NCI-H446 treated with DMSO at 0.1 percent for 48 hours (cell line): ENCODE measurements at regions not wholly inside any gene's neighbourhood (a gene's known extent, or its start where the extent isn't known, plus 50 kb on each side); places are given as distances from the start of the nearest gene placed in this dataset.
A peak's percentile ranks its signal among the peaks of the same experiment; 100 is the strongest.

Source experiments
- DNase-seq: peaks from one replicate; lab custom pipeline; 2025; lab: John Stamatoyannopoulos, UW

DNA sequence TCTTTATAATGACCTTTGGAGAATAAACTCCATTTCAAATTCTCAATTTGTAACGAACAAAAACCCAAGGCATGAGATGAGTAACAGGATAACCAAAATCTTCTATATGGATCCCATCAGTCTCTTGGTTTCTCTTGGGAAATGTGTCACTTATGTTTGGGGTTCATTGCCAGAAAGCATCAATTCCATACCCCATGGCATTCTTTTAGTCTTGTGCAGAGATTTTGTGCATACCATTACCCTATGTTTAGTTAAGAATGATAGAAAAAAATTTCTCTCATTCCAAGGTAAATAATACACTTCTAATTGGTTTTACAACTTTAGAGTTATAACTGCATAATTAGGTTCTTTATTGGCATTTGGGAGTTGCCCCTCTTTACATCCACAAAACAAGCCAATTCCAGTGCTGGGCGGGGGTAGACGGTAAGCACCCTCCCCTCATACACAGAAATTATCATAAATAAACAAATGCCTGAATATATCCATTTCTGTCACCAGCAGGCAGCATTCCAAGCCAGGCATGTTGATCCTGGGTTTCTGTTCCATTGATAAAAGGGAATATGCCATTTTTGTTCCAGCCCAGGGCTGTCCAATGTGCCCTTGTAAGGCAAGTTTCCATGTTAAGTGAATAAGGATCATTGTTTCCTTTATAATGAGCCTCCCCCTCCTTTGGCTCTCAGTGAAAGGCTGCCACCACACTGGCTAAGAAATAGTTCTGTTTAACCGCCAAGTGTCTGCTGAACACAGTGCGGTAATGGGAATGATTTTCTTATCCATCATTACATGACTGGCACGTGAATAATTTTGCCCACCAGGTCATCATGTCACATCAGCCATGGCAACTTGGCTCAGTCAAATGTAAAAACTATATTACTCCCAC, 680.1 kb upstream of the ZEB2 start:
- no peak for DNase-seq

DNA sequence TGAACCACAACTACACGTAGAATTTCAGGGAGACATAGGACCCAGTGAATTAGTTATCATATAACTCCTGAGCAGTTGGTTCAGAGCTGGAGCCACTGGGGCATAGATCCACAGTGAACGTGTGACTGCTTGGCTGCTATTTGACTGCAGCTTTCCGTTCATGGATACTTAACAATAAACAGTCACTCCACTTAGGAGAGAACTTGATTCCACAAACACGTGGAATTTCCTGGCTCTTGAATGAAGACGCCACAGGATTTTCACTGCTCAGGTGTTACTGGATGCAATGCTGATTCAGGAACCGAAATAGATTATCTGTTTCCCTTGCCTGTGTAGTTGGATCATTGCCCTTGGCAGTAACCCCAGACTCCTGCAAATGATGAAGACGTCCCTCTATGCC, 679.1 kb upstream of the ZEB2 start:
- DNase-seq, result no peak

DNA sequence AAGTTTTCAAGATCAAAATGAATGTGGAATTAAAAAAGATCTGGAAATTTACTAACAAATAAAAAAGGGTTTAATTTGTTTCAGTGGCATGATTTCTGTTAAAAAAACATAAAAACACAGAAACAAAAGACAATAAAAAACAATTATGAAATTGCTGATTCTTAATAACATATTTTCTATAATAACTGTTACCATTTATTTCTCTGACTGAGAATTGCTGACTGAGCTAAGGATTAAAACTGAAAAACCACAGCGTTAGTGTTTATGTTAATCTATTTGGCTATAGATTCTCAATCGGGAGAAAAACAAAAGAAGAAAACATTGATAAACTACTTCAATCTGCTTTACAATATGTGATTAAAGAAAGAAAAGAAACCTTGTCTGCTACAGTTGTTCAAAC, 678.6 kb upstream of the ZEB2 start:
- no peak for DNase-seq

DNA sequence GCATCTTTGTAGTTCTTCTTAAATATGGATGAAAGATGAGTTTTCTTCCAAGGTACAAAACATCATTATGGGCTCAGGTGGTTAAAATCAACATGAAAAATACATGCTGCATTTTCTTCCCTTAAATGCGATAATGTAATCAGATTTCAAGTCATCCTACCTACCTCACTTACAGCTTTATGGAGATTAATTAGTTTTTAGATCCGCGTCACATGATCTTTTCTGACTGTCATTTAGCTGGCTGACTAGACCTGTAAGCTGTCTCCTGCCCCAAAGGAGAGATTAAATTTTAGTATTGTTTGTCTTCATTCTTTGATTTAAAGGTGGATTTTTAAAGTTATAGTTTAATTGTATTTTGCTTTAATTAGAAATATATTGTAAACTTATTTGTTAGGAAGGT, 678.0 kb upstream of the ZEB2 start:
- DNase-seq, result no peak

DNA sequence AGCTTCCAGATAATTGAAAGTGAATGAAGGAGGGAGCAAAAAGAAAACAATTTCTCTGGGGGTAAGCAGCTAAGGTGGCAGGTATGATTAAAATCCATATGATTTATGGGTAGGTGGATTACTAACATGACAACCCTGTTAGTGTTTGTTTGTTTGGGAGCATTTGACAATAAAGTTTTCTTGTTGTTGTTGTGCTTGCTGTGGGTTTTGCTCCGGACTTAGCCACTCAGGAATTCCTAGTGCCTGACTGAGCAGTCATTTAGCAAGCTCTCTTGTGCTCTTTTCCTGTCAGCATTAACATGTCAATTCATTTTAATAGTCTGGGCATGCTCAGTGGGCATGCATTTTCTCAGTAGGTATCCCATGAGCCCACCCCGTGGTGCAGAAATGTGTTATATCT, 674.8 kb upstream of the ZEB2 start:
- no peak for DNase-seq

DNA sequence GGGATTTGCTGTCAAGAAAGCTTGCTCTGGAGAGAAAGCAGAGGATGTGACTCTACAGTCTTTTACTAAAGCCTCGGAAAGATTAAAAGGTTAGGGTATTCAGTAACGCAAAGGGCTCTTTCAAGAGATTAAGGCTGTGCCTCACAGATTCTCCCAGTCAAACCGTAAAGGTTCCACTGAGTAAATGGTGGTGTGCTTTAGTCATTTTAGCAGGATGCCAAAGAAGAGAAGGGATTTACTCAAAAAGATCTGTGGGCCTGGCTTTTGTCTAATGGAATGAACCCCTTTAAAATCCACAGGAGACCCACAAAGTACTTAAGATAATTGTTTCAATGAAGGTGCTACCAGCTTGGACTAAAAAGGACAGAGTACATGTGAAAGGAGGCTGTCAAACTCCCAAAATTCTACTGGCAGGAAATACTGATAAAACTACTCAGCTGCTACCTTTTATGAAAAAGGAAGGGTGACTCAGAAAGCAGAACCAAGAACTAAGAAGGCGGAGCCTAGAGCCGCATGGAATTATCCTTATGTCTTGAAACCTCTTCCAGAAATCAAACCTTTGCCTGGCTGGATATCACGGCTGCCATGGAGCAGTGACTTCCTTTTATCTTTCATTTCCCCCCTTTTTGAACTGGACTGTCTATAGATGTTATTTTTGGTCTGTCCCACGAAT, 670.2 kb upstream of the ZEB2 start:
- DNase-seq, result no peak

DNA sequence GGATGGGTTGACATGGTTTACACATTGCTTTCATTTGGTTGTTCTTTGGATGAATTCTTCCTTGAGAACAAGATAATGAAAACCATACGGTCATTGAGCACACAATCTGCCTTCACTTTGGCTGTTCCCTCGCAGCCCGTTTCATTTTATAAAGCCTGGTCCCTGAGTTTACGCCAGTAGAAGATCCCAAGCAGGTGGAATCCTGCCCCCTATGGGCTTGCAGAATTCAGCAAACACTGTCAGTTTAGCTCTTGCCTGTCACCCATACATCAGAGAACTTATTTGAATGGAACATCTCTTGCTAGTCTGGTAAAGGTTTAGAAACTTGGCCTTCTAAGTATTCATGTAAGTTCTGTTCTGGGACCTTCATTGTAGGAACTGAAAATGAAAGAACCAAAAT, 666.4 kb upstream of the ZEB2 start:
- DNase-seq, result no peak

DNA sequence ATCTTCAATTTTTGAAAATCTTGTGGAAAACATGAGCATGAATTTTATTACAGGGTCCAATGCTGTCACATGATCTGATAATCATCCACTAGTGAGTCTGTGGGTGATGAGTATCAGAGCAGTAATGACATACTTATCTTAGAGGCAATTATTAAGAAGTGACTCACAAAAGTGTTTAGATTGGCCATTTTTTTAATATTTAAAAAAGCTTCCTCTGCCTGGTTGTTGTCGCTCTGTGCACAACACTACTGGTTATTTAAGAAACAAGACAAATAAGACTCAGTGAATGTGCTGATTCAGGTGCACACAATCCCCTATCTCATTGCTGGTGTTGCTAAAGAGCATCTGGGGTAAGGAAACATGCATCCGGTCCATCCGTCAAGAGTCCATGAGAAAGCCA, 665.8 kb upstream of the ZEB2 start:
- no peak for DNase-seq

DNA sequence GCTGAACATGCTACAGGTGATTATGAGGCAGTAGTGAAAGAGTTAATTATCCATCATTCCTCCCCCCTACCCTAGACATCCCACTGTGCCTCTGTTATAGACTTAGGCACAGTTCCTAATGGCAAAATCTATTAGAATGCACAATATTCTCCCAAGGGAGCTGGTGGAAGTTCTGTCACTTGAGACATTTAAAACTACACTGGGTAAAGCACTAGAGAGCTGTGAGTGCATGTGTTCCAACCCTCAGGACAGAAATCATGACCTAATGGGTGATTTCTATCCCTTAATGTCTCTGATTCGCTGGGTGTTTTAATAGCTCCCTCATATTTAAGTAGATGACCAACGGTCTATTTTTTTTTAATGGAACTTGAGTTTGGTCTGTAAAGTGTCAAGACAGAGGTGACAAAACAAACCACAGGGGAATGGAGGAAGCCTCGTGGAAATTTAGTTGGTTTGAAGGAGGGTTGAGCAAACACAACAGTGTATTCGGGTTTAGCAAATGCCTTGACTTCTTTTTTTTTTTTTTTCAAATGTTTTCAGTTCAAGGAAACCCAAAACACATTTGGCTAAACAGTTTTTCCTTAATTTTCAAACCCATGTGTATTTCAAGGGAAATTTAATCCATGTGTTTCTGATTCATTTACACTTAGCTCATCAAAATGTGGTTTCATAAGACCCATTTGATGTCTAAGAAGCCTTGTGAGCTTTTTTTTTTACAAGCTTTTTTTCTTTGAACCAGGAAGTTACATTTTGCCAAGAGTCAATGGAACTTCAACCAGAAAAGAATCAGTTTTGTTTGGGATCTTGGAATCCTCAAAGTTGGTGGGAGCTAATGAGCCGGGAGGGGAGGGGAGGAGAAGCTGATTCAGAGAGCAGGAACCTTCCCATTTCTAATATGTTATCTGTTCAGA, 665.1 kb upstream of the ZEB2 start:
- DNase-seq, result no peak

DNA sequence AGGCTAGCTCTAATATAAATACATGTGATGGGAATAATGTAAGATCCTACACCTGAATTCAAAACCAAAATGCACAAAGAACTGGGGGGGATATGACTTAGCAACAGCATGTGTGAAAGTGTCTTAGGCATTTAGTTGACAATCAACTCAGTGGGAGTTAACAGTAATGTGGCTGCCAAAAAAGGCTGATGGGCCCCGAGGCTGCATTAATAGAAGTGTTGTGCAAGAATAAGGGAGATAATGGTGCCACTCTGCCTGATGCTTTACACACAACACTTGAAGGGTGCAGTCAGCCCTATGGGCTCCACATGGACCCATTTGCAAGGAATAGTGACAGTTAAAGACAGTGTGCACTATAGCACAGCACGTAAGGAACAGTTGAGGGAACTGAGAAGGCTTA, 649.4 kb upstream of the ZEB2 start:
- DNase-seq, result no peak

DNA sequence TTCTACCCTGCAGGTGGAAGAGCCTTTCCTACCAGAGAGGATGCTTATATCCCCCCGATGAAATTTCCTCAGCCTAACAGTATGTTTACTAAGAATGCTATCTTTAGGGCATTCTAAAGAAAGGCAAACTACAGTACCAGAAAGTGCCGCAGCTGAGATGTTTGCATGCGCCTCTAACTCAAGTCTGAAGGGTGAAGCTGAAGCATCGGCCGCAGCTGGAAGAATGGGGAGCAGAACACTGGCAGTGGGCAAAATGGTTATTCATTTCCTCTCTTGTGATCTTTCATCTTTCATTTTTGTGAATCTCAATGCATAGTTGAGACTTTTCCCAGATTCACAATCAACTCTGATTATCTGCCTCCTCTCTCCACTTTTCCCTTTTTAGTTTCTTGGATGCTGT, 648.2 kb upstream of the ZEB2 start:
- no peak for DNase-seq

DNA sequence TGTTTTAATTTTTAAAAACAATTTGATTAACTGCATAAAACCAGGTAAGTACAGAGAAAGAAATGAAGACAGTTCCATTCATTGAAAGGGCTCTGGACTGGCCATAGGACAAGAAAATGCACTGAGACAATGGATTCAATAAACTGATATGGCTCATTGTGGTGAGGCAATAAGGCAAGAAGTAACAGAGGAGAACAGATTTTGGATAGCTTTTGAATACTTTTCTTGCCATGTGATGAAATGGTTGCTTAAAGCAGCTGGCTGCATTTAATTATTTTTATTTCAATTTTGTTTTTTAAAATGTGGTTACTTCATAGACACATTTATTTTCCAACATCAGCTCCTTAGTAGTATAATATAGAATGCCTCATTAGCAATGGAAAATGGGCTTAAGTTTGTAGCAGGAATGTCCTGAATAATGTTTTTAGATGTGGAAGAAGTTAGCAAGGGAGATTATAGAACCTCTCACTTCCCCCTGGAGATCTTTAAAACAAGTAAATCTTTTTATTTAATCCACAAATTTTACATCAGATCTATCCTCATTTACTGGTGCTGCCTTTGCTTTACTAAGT, 646.9 kb upstream of the ZEB2 start:
- no peak for DNase-seq

DNA sequence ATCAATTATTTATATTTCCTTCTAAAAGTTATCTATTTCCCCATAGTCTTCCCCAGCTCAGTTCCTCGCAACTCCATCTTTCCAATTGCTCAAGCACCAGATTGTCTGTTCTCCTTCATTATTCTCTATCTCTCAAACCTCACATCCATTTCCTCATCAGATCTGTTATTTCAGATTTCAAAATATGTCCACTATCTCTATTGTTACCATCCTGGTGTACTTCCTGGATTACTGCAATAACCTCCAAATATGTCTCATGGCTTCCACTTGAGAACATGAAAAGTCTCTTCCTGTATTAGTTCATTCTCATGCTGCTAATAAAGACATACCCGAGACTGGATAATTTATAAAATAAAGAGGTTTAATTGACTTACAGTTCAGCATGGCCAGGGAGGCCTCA, 641.7 kb upstream of the ZEB2 start:
- no peak for DNase-seq

DNA sequence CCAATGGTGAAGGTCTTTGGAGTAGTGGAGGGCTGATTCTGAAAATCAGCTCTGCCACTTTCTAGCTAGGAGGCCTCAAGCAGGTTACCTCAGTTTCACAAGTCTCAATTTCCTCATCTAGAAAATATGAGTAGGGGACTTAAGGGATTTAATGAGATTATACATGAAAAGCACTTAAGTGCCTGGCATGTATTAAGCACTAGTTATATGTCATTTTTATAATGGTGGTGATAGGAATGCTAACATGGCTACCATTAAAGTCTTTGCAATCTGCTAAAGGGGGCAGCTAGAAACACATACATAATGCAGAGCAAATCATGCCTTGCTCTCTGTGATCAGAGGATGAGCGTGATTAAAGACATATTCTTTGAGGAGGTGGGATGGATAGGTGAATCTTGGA, 640.9 kb upstream of the ZEB2 start:
- DNase-seq, result no peak

DNA sequence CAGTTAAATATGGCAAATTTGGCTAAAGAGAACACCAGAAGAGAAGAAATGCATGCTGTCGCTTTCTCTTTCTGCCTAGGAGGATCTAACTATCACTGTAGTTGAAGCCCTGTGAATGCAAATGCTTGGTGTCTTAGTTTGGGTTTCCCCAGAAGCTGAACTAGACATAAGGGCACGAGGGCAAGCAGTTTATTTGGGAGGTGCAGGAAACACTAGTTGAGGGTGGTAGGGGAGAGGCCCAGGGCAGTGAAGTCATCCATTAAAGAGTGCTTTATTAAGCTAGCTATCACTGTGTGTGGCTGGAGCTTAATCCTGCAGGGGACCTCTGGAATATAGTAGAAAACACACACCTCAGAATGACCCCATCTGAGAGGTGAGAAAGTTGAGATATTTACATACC, 639.8 kb upstream of the ZEB2 start:
- DNase-seq, result no peak

DNA sequence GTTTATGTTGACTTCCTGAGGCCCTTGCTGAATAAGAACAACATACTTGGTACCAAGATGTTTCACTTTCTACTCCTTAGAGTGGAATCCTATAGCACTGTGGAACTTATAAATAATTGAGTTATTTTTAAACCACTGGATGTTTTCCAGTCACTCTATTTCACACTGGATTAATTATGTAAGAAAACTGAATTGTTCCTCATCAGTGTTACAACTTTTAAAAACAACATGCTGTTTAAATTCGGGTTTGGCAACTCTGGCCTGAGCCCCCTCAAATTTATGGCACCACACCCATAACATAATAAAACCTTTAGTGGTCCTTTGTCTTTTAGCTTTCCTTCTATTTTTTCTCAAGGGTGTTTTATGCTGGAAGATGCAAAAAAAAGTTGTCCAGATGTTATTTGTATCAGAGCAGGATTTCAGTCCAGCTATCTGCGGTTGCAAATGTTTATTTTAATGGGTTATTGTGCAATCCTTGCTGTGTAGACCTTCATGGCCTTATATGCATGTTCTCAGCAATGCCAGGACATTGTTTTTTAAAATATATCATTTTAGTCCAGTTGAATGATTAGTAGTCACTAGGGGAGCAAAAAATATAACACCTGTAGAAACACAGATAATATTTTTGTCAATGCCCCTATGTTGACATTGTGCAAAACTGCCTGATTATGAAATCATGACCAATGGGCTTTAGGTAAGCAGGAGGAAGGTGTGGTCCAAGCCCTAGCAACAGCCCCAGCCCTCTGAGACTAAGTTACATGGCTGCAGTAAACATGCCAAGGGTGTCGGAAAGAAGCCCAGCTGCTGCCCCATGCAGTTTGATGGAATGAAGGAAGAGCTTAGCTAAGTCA, 638.0 kb upstream of the ZEB2 start:
- DNase-seq, result no peak

DNA sequence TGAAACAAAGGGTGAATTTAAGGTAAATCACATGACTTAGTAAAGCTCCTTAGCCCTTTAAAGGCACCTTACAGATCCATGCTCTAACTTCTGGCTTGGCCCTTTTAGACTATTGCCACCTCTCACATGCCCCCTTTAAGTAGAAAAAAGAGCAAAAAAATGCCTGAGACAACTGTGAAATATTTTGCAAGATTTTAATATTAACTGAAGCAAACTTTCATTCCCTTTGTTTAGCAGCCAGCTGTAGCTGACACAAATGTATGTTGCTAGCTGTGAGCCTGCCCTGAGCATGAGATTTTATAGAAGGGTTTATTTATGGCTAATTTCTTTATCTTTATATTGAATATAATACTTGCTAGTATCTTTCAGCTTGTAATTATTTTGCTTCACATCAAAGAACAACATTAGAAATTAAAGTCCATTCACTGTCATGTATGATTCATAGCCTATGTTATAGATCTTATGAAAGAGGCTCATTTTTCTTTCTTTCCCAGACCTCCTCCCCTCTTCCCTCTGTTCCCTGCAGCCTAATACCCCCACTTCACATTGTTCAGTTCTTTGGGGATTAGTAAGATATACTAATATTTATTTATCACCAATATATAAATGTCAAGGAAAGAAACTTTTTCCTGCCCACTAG, 637.2 kb upstream of the ZEB2 start:
- DNase-seq, result no peak

DNA sequence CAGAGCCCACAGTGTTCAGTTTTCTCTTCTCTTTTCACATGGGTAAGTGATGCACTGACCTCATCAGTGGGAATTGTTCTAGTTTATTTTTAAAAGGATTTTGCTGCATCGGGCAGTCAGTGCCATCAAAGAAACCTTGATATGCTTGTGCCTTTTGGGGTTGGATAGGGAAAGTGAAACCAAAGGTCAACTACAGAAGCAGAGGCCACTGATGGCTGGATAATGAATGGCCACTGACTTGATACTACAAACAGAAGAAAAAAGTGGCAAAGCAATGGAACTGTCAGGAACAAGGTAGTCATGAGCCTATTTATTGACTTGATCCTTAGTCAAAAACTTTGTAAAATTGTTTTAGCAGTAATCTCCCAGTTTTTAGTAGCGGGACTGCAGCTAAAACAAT, 636.3 kb upstream of the ZEB2 start:
- no peak for DNase-seq

DNA sequence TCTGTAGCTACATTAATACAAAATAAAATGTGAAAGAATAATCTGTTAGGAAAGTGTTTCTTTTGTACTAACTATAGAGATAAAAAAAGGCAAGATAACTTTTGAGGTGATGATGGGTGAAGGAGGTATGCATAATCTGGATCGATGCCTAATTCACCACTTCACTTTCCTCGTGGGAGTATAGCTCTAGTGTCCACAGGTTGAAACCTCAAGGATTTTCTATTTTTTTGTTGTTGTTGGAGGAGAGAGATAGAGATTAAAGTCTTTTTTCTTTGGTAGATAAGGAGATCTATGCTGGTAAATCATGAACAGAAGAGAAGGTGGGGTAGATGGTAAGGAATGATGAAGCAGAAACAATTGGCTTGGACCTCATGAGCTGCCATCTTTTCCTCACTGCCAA, 635.3 kb upstream of the ZEB2 start:
- no peak for DNase-seq

DNA sequence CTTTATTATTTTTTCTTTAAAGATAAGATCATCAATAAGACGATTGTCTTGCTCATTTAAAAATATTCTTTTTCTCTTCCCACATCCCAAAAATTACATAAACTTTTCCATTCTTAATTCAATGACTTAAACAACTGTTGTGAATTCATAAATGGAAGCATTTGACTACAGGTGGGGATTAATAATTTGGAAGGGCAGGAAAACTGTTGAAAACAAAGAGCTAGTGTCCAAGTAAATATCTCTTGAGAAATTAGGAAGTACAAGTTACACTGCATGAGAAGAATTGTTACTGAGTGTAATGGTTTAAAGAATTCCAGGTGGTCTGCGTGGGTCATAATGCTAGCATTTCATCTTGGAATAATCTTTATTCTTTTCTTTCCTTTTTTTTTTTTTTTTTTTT, 634.8 kb upstream of the ZEB2 start:
- DNase-seq, result no peak

DNA sequence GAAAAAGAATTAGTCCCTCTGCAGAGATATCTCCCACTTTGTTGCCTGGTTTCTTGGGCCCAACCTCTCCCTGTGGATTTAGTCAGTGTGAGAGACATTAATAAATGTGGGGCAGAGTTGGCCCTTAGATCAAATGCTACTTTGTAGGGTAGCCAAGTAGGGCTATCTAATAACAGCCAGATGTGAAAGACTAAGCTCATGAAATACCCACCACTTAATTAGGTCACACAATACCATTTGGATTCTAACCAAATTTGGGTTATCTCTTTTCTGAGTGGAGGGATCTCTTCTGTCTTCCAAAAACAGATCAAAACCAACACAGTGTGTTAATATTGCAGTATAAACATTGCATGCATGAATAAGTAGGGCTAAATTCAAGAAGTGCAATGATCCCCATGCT, 626.8 kb upstream of the ZEB2 start:
- peak; percentile 5 for DNase-seq
